ENCODE measurements at regions not wholly inside any gene's neighbourhood (a gene's known extent, or its start where the extent isn't known, plus 50 kb on each side); places are given as distances from the start of the nearest gene placed in this dataset.

DNA sequence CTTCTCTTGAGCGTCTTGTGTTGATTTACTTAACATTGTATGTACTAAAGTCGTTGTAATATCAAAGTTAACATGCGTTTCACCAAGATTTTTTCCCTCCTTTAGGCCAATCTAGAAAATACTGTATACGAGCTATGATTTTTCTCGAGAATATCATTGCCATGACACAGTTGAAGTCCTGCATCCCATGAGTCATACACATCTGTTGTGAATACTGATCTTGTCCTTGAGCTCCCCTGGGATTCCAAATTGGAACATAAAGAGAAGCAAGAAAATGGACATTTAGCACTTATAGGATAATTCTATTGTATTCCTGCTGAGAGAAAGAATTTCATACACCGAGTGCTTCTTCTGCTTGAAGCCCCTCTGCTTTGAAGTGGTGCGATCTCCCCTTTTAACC, 109.6 kb downstream of the SLC35B3 start:
- TF ChIP-seq, protein P1, sequence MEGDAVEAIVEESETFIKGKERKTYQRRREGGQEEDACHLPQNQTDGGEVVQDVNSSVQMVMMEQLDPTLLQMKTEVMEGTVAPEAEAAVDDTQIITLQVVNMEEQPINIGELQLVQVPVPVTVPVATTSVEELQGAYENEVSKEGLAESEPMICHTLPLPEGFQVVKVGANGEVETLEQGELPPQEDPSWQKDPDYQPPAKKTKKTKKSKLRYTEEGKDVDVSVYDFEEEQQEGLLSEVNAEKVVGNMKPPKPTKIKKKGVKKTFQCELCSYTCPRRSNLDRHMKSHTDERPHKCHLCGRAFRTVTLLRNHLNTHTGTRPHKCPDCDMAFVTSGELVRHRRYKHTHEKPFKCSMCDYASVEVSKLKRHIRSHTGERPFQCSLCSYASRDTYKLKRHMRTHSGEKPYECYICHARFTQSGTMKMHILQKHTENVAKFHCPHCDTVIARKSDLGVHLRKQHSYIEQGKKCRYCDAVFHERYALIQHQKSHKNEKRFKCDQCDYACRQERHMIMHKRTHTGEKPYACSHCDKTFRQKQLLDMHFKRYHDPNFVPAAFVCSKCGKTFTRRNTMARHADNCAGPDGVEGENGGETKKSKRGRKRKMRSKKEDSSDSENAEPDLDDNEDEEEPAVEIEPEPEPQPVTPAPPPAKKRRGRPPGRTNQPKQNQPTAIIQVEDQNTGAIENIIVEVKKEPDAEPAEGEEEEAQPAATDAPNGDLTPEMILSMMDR (IDR thresholded peaks at IDR 0.05 in 4 of 5, conservative IDR thresholded peaks at IDR 0.05 in 1 of 5) = no peak
- no peak for TF ChIP-seq POLR2A (IDR thresholded peaks at IDR 0.05)
